ENCODE measurements at regions not wholly inside any gene's neighbourhood (a gene's known extent, or its start where the extent isn't known, plus 50 kb on each side); places are given as distances from the start of the nearest gene placed in this dataset. TPM values are rescaled to one million over a fixed set of nuclear protein-coding genes. Genes with fewer than 3 reads are reported as not detected.

- no peaks in the 10 kb centered on the region for H3K4me1 ChIP-seq (ENCODE audit: control insufficient read depth, insufficient read depth, low read length)
- H3K4me2 ChIP-seq (ENCODE audit: low read length) = no peak overlapping the region
- H3K4me3 ChIP-seq (ENCODE audit: low read length) = no peak overlapping the region
- H3K36me3 ChIP-seq (ENCODE audit: insufficient read depth, low read length) = no peaks in the 10 kb centered on the region
- no peak overlapping the region for H3K9ac ChIP-seq (ENCODE audit: low read depth, low read length)
- H3K27me3 ChIP-seq (ENCODE audit: control insufficient read depth, insufficient read depth, low read length) = no peaks in the 10 kb centered on the region
- no peaks in the 10 kb centered on the region for H3K9me3 ChIP-seq (replicated peaks; ENCODE audit: low read length)
Observed at GRCh38 chr5:129406440-129406839, 53.7 kb upstream of the ADAMTS19 start.

Small RNA genes in the stretch of these regions (small RNA-seq; reads per million reads assigned to genes)
- gene MIR4460 = not detected

Measured in skeletal muscle satellite cell (primary cell).